ENCODE measurements at regions not wholly inside any gene's neighbourhood (a gene's known extent, or its start where the extent isn't known, plus 50 kb on each side); places are given as distances from the start of the nearest gene placed in this dataset.
"Not testable (repeated sequence)": the region's sequence is repeated elsewhere in the genome, so short reads cannot be mapped to it uniquely, and the experiment has no call there.

GRCh38 chr3:25056-25455 is 171.5 kb upstream of the CHL1 start:
- intact Hi-C loops (cut with micrococcal nuclease): no loop called here
- BruUV-seq (replicated peaks): no TSS peak
- TF ChIP-seq MAFK (IDR thresholded peaks at IDR 0.05; ENCODE audit: low read length): peak; percentile 38; the same call in 1 of the 2 replicates
- peak; percentile 19; the same call in 1 of the 2 replicates for TF ChIP-seq MAFF (IDR thresholded peaks at IDR 0.05; ENCODE audit: low read length)
- TF ChIP-seq PTTG1 (tag; IDR thresholded peaks at IDR 0.05; ENCODE audit: low read depth): no peak
- FAIRE-seq (no peak), DNase-seq (ENCODE audit: extremely low read depth in 1 of 4, low spot score in 3 of 4) (no peak), ATAC-seq (no peak)
- H3K4me2 ChIP-seq (ENCODE audit: insufficient read depth, low read length): no peak overlapping the region
- no peaks in the 10 kb centered on the region for H3K79me2 ChIP-seq (ENCODE audit: control insufficient read depth, insufficient read depth, low read length)
- ChIA-PET CTCF (ENCODE audit: low intra/inter-chr PET ratio) (no interaction called here), POLR2A (no interaction called here)
- H3K27me3 ChIP-seq (ENCODE audit: control insufficient read depth in 2 of 2, insufficient read depth in 2 of 2, low read length in 2 of 2): no peaks in the 10 kb centered on the region
- no peak overlapping the region for H3K9ac ChIP-seq (ENCODE audit: insufficient read depth in 1 of 2, low read depth in 2 of 2, low read length in 2 of 2)
- in situ Hi-C loops (cut with MboI): no loop called here
- H2AFZ ChIP-seq (ENCODE audit: low read depth, low read length): no peak overlapping the region
- H3K9me1 ChIP-seq (ENCODE audit: control insufficient read depth, insufficient read depth, low read length): no peaks in the 10 kb centered on the region
- no peaks in the 10 kb centered on the region for H3K36me3 ChIP-seq (ENCODE audit: control insufficient read depth, insufficient read depth, low read length)
- no peaks in the 10 kb centered on the region for H4K20me1 ChIP-seq (replicated peaks; ENCODE audit: control insufficient read depth, insufficient read depth, low read length)
- no peak overlapping the region for H3K4me3 ChIP-seq
- no peak overlapping the region for H3K27ac ChIP-seq (ENCODE audit: extremely low read depth, low read depth, low read length)
- WGBS (ENCODE audit: insufficient coverage, low coverage, missing lambda C conversion rate): 0% methylated on average over 2 of the region's 2 CpGs
- no peaks in the 10 kb centered on the region; the same call in 1 of the 2 replicates for H3K9me3 ChIP-seq (replicated peaks; ENCODE audit: control insufficient read depth, insufficient read depth, low read depth, low read length)
- no peaks in the 10 kb centered on the region for H3K4me1 ChIP-seq (replicated peaks in 1 of 2; ENCODE audit: control insufficient read depth in 2 of 2, insufficient read depth in 2 of 2, low read length in 2 of 2)

- H3K27me3 ChIP-seq (ENCODE audit: control insufficient read depth in 2 of 2, insufficient read depth in 2 of 2, low read length in 2 of 2); H3K79me2 ChIP-seq (ENCODE audit: control insufficient read depth, insufficient read depth, low read length); POLR2A ChIA-PET; H3K4me1 ChIP-seq (replicated peaks in 1 of 2; ENCODE audit: control insufficient read depth in 2 of 2, insufficient read depth in 2 of 2, low read length in 2 of 2); DNase-seq (ENCODE audit: extremely low read depth in 1 of 4, low spot score in 3 of 4); H3K4me3 ChIP-seq; H3K36me3 ChIP-seq (ENCODE audit: control insufficient read depth, insufficient read depth, low read length); H2AFZ ChIP-seq (ENCODE audit: low read depth, low read length); H3K9me3 ChIP-seq (replicated peaks; ENCODE audit: control insufficient read depth, insufficient read depth, low read depth, low read length); H3K27ac ChIP-seq (ENCODE audit: extremely low read depth, low read depth, low read length); H3K9me1 ChIP-seq (ENCODE audit: control insufficient read depth, insufficient read depth, low read length); H4K20me1 ChIP-seq (replicated peaks; ENCODE audit: control insufficient read depth, insufficient read depth, low read length); H3K9ac ChIP-seq (ENCODE audit: insufficient read depth in 1 of 2, low read depth in 2 of 2, low read length in 2 of 2); FAIRE-seq; intact Hi-C loops (cut with micrococcal nuclease); in situ Hi-C loops (cut with MboI); CTCF ChIA-PET (ENCODE audit: low intra/inter-chr PET ratio); ATAC-seq; BruUV-seq (replicated peaks); H3K4me2 ChIP-seq (ENCODE audit: insufficient read depth, low read length): not testable (repeated sequence)
- 0% methylated on average over 1 of the region's 1 CpG for WGBS (ENCODE audit: insufficient coverage, low coverage, missing lambda C conversion rate)
These were observed 160.6 kb upstream of the CHL1 start for GRCh38 chr3:35985-36384.

Data from K562 (cell line).